SK-N-SH treated with all-trans-retinoic acid at 6 μM for 48 hours (cell line): ENCODE measurements at regions not wholly inside any gene's neighbourhood (a gene's known extent, or its start where the extent isn't known, plus 50 kb on each side); places are given as distances from the start of the nearest gene placed in this dataset.

Source experiments
- ATAC-seq: fragments of 200-7000 bp; cut with Tn5 transposase; 3 replicates; pipeline ENCODE4 v1.9.1; 2020; ENCODE audit warnings: mild to moderate bottlenecking, moderate library complexity
- ARNTL ChIP-seq: fragments of 450-650 bp; formaldehyde crosslinking; IDR thresholded peaks from 2 replicates; pipeline ENCODE4 v1.5.0; 2020; ENCODE audit warnings: low read depth, mild to moderate bottlenecking, moderate library complexity, borderline replicate concordance
- BACH2 ChIP-seq: fragments of 250-450 bp; sonication (Bioruptor Pico); IDR thresholded peaks from 2 replicates; pipeline ENCODE4 v1.9.0; 2021; ENCODE audit warnings: mild to moderate bottlenecking, borderline replicate concordance
- CSDC2 ChIP-seq: fragments of 250-450 bp; sonication (Bioruptor Pico); IDR thresholded peaks from 2 replicates; pipeline ENCODE4 v1.5.0; 2020; ENCODE audit warnings: mild to moderate bottlenecking, moderate library complexity
- ESRRG ChIP-seq: fragments of 250-450 bp; sonication (Bioruptor Pico); IDR thresholded peaks from 2 replicates; pipeline ENCODE4 v1.6.1; 2021; ENCODE audit warnings: mild to moderate bottlenecking
- GLIS3 ChIP-seq: fragments of 250-450 bp; sonication (Bioruptor Pico); IDR thresholded peaks from 2 replicates; pipeline ENCODE4 v1.5.0; 2020; ENCODE audit warnings: mild to moderate bottlenecking, moderate library complexity
- ISL1 ChIP-seq: fragments of 250-450 bp; sonication (Bioruptor Pico); IDR thresholded peaks from 2 replicates; pipeline ENCODE4 v2.1.2; 2022; ENCODE audit warnings: mild to moderate bottlenecking, moderate library complexity
- PPARA ChIP-seq: fragments of 250-450 bp; sonication (Bioruptor Pico); IDR thresholded peaks from 2 replicates; pipeline ENCODE4 v1.5.0; 2020; ENCODE audit warnings: mild to moderate bottlenecking, borderline replicate concordance
- RARB ChIP-seq: fragments of 250-450 bp; sonication (Bioruptor Pico); IDR thresholded peaks from 2 replicates; pipeline ENCODE4 v1.8.0; 2021; ENCODE audit warnings: mild to moderate bottlenecking, moderate library complexity
- SNAI2 ChIP-seq: fragments of 250-450 bp; sonication (Bioruptor Pico); IDR thresholded peaks from 2 replicates; pipeline ENCODE4 v1.5.0; 2020; ENCODE audit warnings: mild to moderate bottlenecking, moderate library complexity
- TCF4 ChIP-seq: fragments of 250-450 bp; sonication (Bioruptor Pico); IDR thresholded peaks from 2 replicates; pipeline ENCODE4 v1.8.0; 2021; ENCODE audit warnings: mild to moderate bottlenecking, moderate library complexity, borderline replicate concordance
- TOX ChIP-seq: fragments of 250-450 bp; sonication (Bioruptor Pico); IDR thresholded peaks from 2 replicates; pipeline ENCODE4 v1.8.0; 2021; ENCODE audit warnings: mild to moderate bottlenecking, moderate library complexity, borderline replicate concordance
- ZC3H10 ChIP-seq: fragments of 250-450 bp; sonication (Bioruptor Pico); IDR thresholded peaks from 2 replicates; pipeline ENCODE4 v1.5.1; 2021; ENCODE audit warnings: mild to moderate bottlenecking, moderate library complexity
- ZFP3 ChIP-seq: fragments of 250-450 bp; sonication (Bioruptor Pico); IDR thresholded peaks from 2 replicates; pipeline ENCODE4 v1.5.0; 2020; ENCODE audit warnings: mild to moderate bottlenecking, moderate library complexity
- ZFP30 ChIP-seq: fragments of 450-650 bp; formaldehyde crosslinking; IDR thresholded peaks from 2 replicates; pipeline ENCODE4 v1.5.0; 2022; ENCODE audit warnings: mild to moderate bottlenecking, moderate library complexity
- ZNF565 ChIP-seq: fragments of 450-650 bp; formaldehyde crosslinking; conservative IDR thresholded peaks from 2 replicates; pipeline ENCODE4 v1.5.0; 2020; ENCODE audit warnings: low read depth, mild to moderate bottlenecking, moderate library complexity
- ZNF70 ChIP-seq: fragments of 450-650 bp; formaldehyde crosslinking; IDR thresholded peaks from 2 replicates; pipeline ENCODE4 v1.5.0; 2020; ENCODE audit warnings: mild to moderate bottlenecking, moderate library complexity
- ZNF8 ChIP-seq: fragments of 450-650 bp; formaldehyde crosslinking; IDR thresholded peaks from 2 replicates; pipeline ENCODE4 v1.5.0; 2020; ENCODE audit warnings: mild to moderate bottlenecking, moderate library complexity
- TF ChIP-seq, protein P1 (sequence below): fragments of 250-450 bp; sonication (Bioruptor Pico); IDR thresholded peaks from 2 replicates; pipeline ENCODE4 v1.5.1; 2021; ENCODE audit warnings: mild to moderate bottlenecking, moderate library complexity
- TF ChIP-seq, protein P2 (sequence below): fragments of 250-450 bp; sonication (Bioruptor Pico); IDR thresholded peaks from 2 replicates; pipeline ENCODE4 v1.5.0; 2020; ENCODE audit warnings: mild to moderate bottlenecking, moderate library complexity
- TF ChIP-seq, protein P3 (sequence below): fragments of 250-450 bp; sonication (Bioruptor Pico); IDR thresholded peaks from 2 replicates; pipeline ENCODE4 v1.5.1; 2020; ENCODE audit warnings: low read depth, mild to moderate bottlenecking, moderate library complexity

DNA sequence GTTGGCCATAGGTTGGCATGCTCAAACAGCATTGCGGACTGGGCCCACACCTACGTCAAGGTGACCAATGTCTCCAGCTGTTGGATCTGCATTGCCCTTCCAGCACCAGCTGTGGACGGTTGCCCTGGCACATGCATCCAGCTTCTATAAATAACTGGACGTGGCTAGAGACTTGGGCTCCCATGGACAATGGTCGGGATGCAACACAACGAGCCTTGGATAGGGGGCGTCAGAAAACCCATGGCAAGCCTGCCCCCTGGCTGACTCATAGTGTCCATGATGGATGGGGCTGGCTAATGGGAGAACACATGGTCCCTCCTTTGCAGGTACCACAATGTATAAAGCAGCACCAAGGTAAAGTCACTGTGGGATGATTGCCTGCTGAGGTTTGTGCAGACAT, 331.6 kb upstream of the FAR2 start:
- ATAC-seq = no peak
- TF ChIP-seq ZNF565 (CRISPR knock-in tag) (no peak), ZFP30 (CRISPR knock-in tag) (no peak), SNAI2 (CRISPR knock-in tag) (no peak), CSDC2 (CRISPR knock-in tag) (no peak)
- TF ChIP-seq, protein P1, sequence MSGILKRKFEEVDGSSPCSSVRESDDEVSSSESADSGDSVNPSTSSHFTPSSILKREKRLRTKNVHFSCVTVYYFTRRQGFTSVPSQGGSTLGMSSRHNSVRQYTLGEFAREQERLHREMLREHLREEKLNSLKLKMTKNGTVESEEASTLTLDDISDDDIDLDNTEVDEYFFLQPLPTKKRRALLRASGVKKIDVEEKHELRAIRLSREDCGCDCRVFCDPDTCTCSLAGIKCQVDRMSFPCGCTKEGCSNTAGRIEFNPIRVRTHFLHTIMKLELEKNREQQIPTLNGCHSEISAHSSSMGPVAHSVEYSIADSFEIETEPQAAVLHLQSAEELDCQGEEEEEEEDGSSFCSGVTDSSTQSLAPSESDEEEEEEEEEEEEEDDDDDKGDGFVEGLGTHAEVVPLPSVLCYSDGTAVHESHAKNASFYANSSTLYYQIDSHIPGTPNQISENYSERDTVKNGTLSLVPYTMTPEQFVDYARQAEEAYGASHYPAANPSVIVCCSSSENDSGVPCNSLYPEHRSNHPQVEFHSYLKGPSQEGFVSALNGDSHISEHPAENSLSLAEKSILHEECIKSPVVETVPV (CRISPR knock-in tag) = no peak

DNA sequence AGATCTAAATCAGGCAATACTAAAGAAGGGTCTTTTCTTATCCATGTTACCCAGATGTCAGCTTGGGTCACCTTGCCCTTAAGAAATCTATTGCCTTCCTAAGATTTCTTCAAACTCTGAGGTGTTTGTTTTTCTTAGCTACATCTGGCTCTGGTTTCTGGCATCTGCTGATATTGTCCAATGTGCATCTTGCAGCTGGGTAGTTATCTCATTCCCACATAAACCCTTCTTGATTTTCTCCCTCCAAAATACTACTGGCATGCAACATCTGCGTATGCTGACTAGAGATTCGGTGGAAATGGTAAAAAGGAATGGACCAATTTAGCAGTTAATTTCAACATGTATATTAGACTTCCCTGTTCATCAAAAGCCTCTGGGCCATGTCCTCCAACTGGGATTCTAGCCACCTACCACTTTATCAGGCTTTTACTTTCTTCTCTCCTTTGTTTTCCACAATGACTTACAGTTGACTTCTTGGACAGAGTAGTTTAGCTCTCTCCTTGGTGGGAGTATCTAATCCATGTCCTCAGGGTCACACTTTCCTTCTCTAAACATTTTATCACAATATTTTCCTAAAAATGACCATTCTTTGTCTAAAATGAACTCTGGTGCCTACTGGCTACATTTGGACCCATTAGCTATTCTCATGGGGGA, 324.8 kb upstream of the FAR2 start:
- no peak for TF ChIP-seq ZC3H10 (CRISPR knock-in tag)
- ATAC-seq = no peak

DNA sequence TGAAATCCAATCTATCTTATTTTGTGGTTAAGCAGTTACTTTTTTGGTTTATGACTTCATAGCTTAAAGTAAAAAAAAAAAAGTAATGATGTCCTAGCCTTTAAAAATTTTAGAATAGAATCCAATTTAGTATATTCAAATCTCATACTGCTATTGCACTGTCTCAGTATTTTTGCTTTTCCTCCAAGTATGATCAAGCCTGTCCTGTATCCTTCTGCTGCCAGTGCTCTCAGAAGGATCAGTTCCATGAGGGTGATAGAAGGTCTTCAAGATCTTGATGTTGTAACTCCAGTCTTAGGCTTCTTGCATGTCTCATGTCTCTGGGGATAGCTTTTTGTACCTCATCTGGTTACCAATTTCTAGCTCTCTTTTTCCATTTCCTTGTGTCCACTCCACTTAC, 324.2 kb upstream of the FAR2 start:
- ATAC-seq = no peak
- no peak for TF ChIP-seq TCF4
- TF ChIP-seq PPARA (CRISPR knock-in tag) = no peak
- TF ChIP-seq TOX (CRISPR knock-in tag) = no peak
- no peak for TF ChIP-seq ZNF70

DNA sequence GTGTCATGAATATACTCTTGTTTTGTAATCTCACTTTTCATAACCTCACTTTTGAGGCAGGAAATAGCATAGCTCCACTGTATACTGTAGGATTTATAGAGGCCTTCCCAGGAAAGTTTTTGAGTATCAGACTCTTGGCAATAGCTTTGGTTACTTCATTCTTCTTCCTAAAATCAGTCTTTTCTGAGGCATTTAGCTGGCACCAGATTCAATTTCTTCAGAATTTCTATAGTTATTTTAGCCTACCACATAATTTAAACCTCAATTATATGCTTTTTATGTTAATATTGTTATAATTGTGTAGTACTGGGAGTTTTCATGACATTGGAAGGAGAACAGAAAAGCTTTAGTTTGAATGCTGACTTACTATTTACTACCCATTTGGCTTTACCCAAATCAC, 322.3 kb upstream of the FAR2 start:
- no peak for TF ChIP-seq BACH2
- no peak for TF ChIP-seq PPARA (CRISPR knock-in tag)
- TF ChIP-seq, protein P2, sequence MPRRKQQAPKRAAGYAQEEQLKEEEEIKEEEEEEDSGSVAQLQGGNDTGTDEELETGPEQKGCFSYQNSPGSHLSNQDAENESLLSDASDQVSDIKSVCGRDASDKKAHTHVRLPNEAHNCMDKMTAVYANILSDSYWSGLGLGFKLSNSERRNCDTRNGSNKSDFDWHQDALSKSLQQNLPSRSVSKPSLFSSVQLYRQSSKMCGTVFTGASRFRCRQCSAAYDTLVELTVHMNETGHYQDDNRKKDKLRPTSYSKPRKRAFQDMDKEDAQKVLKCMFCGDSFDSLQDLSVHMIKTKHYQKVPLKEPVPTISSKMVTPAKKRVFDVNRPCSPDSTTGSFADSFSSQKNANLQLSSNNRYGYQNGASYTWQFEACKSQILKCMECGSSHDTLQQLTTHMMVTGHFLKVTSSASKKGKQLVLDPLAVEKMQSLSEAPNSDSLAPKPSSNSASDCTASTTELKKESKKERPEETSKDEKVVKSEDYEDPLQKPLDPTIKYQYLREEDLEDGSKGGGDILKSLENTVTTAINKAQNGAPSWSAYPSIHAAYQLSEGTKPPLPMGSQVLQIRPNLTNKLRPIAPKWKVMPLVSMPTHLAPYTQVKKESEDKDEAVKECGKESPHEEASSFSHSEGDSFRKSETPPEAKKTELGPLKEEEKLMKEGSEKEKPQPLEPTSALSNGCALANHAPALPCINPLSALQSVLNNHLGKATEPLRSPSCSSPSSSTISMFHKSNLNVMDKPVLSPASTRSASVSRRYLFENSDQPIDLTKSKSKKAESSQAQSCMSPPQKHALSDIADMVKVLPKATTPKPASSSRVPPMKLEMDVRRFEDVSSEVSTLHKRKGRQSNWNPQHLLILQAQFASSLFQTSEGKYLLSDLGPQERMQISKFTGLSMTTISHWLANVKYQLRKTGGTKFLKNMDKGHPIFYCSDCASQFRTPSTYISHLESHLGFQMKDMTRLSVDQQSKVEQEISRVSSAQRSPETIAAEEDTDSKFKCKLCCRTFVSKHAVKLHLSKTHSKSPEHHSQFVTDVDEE (CRISPR knock-in tag) = no peak
- no peak for TF ChIP-seq TCF4
- TF ChIP-seq ISL1 = no peak
- TF ChIP-seq, protein P3, sequence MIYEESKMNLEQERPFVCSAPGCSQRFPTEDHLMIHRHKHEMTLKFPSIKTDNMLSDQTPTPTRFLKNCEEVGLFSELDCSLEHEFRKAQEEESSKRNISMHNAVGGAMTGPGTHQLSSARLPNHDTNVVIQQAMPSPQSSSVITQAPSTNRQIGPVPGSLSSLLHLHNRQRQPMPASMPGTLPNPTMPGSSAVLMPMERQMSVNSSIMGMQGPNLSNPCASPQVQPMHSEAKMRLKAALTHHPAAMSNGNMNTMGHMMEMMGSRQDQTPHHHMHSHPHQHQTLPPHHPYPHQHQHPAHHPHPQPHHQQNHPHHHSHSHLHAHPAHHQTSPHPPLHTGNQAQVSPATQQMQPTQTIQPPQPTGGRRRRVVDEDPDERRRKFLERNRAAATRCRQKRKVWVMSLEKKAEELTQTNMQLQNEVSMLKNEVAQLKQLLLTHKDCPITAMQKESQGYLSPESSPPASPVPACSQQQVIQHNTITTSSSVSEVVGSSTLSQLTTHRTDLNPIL (CRISPR knock-in tag) = no peak
- no peak for TF ChIP-seq ARNTL
- no peak for TF ChIP-seq ZFP3 (CRISPR knock-in tag)
- TF ChIP-seq ZNF565 (CRISPR knock-in tag) = no peak
- TF ChIP-seq ESRRG (CRISPR knock-in tag) = no peak
- TF ChIP-seq ZC3H10 (CRISPR knock-in tag) = no peak
- TF ChIP-seq, protein P1 (CRISPR knock-in tag) = no peak
- no peak for ATAC-seq

DNA sequence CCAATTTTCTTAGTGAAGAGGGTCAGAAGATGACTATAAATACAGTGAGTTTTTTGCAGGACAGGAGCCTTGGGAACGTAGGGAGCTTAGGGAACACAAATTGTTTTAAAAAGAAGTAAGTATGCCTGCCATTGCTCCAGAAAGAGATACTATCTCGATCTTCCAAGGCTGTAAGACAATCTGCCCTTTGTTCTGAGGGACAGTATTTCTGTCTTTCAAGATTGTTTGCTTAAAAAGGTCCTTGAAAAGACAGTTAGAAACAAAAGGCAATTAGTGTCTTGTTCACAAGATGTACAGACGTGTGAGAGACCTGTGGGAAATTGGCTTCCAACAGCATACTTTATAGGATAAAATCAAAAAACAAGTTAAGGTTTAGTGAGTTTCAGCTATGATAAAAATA, 321.2 kb upstream of the FAR2 start:
- no peak for TF ChIP-seq ZFP30 (CRISPR knock-in tag)
- TF ChIP-seq SNAI2 (CRISPR knock-in tag) = no peak
- no peak for TF ChIP-seq RARB (CRISPR knock-in tag)
- no peak for TF ChIP-seq ARNTL
- no peak for TF ChIP-seq ZNF8 (CRISPR knock-in tag)
- no peak for TF ChIP-seq TCF4
- TF ChIP-seq TOX (CRISPR knock-in tag) = no peak
- TF ChIP-seq, protein P3 (CRISPR knock-in tag) = no peak
- no peak for TF ChIP-seq GLIS3 (CRISPR knock-in tag)
- TF ChIP-seq BACH2 = no peak
- TF ChIP-seq ZC3H10 (CRISPR knock-in tag) = no peak
- TF ChIP-seq ZNF70 = no peak
- TF ChIP-seq, protein P1 (CRISPR knock-in tag) = no peak
- TF ChIP-seq, protein P2 (CRISPR knock-in tag) = no peak
- ATAC-seq = no peak
